Breast epithelium (tissue), 4 donors: ENCODE measurements at regions not wholly inside any gene's neighbourhood (a gene's known extent, or its start where the extent isn't known, plus 50 kb on each side); places are given as distances from the start of the nearest gene placed in this dataset.

Experiments
- DNase-seq, 2 donors: peaks; one replicate each; pipeline ENCODE4 v3.0.0-alpha.2; 2019; ENCODE audit warnings: low spot score in 2 of 2
- H3K27ac ChIP-seq, 2 donors: fragments of 200-600 bp; sonication (generic) in 1 of 2; one replicate each; pipeline ENCODE4 v1.5.1; 2016 to 2019; ENCODE audit warnings: mild to moderate bottlenecking in 1 of 2
- H3K27me3 ChIP-seq, 2 donors: fragments of 200-600 bp; sonication (generic) in 1 of 2; one replicate each; pipeline versions ENCODE4 v1.5.1 to v1.6.0; 2017 to 2019; ENCODE audit warnings: control low read depth in 1 of 2, mild to moderate bottlenecking in 1 of 2
- H3K36me3 ChIP-seq: fragments of 200-600 bp; one replicate; pipeline ENCODE4 v1.5.1; 2019
- H3K4me1 ChIP-seq, 2 donors: fragments of 200-600 bp; sonication (generic); one replicate each; pipeline ENCODE4 v1.5.1; 2016 to 2019; ENCODE audit warnings: control low read depth in 1 of 2
- H3K4me3 ChIP-seq, 3 donors: fragments of 200-600 bp; sonication (generic); 1 replicate in 2 of 3; 2 replicates in 1 of 3; pipeline ENCODE4 v1.5.1; 2016 to 2019; ENCODE audit warnings: mild to moderate bottlenecking in 3 of 3, moderate library complexity in 2 of 3
- H3K9me3 ChIP-seq, 2 donors: fragments of 200-600 bp; sonication (generic) in 1 of 2; one replicate each; pipeline ENCODE4 v1.5.1; 2016 to 2019; ENCODE audit warnings: control low read depth in 1 of 2
- POLR2A ChIP-seq: fragments of 450-650 bp; IDR thresholded peaks from one replicate; pipeline ENCODE4 v1.6.1; 2016; ENCODE audit warnings: antibody characterized with exemption, mild to moderate bottlenecking, moderate library complexity
- POLR2AphosphoS5 ChIP-seq, 3 donors: sonication (generic); formaldehyde crosslinking; IDR thresholded peaks; one replicate each; pipeline ENCODE4 v1.6.1; 2017; ENCODE audit warnings: antibody characterized with exemption in 3 of 3
- intact Hi-C: fragments of 100-400 bp; cut with DNase I; formaldehyde crosslinking; loops from one replicate; pipeline ENCODE4 v1.15.1; 2023; ENCODE audit warnings: low total_unique reads
- TF ChIP-seq, protein P1 (sequence below), 3 donors: fragments of 450-650 bp; IDR thresholded peaks; one replicate each; pipeline ENCODE4 v1.5.1; 2016 to 2017; ENCODE audit warnings: antibody characterized with exemption in 3 of 3, mild to moderate bottlenecking in 3 of 3, moderate library complexity in 3 of 3

DNA sequence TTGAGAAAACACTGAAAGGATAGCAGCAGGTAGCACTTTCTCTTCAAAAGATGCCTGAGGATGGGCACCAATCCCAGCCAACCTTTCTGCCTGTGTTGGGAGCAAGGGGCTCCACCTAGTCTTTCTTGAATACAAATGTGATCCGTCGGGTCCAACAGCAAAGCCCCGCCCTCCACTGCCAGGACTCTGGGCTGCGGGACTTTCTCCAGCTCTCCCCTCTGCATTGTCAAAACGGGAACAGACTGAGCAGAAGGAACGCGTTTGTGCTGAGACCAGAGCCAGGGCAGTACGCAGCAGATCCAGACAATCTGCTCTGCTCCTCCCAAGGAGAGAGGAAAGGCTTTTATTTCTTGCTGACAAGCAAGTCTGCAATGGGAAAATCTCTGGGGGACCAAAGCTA, 139.7 kb downstream of the SEC61B start:
- Histone ChIP-seq H3K4me1 (no peaks in the 10 kb centered on the region), H3K9me3 (no peaks in the 10 kb centered on the region), H3K36me3 (no peaks in the 10 kb centered on the region), H3K27me3 (peaks cover 0 to 9% of the 10 kb centered on the region in 2 donors), H3K4me3 (peak overlapping the region in 1 of 3 donors; percentile 15), H3K27ac (no peak overlapping the region)
- TF ChIP-seq, protein P1, sequence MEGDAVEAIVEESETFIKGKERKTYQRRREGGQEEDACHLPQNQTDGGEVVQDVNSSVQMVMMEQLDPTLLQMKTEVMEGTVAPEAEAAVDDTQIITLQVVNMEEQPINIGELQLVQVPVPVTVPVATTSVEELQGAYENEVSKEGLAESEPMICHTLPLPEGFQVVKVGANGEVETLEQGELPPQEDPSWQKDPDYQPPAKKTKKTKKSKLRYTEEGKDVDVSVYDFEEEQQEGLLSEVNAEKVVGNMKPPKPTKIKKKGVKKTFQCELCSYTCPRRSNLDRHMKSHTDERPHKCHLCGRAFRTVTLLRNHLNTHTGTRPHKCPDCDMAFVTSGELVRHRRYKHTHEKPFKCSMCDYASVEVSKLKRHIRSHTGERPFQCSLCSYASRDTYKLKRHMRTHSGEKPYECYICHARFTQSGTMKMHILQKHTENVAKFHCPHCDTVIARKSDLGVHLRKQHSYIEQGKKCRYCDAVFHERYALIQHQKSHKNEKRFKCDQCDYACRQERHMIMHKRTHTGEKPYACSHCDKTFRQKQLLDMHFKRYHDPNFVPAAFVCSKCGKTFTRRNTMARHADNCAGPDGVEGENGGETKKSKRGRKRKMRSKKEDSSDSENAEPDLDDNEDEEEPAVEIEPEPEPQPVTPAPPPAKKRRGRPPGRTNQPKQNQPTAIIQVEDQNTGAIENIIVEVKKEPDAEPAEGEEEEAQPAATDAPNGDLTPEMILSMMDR (IDR thresholded peaks at IDR 0.05), result no peak
- TF ChIP-seq POLR2A (no peak), POLR2AphosphoS5 (IDR thresholded peaks at IDR 0.05) (no peak)
- intact Hi-C loops, result no loop called here
- DNase-seq, result no peak

DNA sequence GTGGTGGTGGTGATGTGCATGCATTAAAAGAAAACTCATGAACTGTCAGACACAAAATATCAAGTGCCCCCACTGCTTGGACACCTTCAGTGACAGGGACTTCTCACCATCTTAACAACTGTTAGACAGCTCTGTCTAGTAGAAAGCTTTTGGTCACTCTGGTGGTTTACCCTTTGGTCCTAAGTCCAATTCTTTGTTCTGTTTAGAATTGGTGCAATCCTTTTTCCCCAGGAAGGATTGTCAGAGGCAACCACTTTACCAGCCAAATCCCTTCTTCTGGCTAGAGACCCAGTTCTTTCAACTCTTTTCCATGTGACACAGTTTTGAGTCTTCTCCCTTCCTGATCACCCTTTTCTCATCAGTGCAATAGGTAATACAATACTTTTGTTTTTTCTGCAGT, 140.2 kb downstream of the SEC61B start:
- DNase-seq, result no peak
- peaks cover 0 to 9% of the 10 kb centered on the region in 2 donors for H3K27me3 ChIP-seq
- H3K36me3 ChIP-seq, result no peaks in the 10 kb centered on the region
- intact Hi-C loops, result no loop called here
- no peak for TF ChIP-seq POLR2A
- TF ChIP-seq, protein P1 (IDR thresholded peaks at IDR 0.05), result no peak
- H3K27ac ChIP-seq, result no peak overlapping the region
- no peaks in the 10 kb centered on the region for H3K9me3 ChIP-seq
- H3K4me3 ChIP-seq, result no peak overlapping the region
- no peaks in the 10 kb centered on the region for H3K4me1 ChIP-seq

DNA sequence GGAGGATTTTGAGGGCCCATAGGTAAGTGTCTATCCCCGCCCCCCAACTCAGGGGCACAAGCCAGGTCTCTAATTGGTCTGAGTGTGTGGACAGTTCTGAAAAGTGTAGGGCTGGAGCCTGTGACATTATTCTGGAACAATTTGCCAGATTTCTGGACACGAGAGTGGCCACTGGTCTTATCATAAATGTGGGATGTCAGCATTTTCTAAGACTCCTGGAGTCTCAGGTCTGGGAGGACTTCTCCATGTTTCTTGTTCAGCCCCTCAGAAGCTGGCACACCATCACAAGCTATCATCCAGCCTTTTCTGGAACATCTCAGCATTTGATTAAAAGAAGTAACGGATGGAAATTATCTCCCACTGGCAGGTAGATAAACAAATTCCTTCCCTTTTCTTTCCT, 141.4 kb downstream of the SEC61B start:
- Histone ChIP-seq H3K36me3 (no peaks in the 10 kb centered on the region), H3K4me3 (no peak overlapping the region), H3K9me3 (no peaks in the 10 kb centered on the region), H3K4me1 (no peaks in the 10 kb centered on the region), H3K27me3 (peaks cover 0 to 9% of the 10 kb centered on the region in 2 donors), H3K27ac (no peak overlapping the region)
- intact Hi-C loops, result no loop called here
- no peak for DNase-seq
- TF ChIP-seq, protein P1 (IDR thresholded peaks at IDR 0.05), result no peak
- TF ChIP-seq POLR2AphosphoS5 (IDR thresholded peaks at IDR 0.05), result no peak
- TF ChIP-seq POLR2A, result no peak

DNA sequence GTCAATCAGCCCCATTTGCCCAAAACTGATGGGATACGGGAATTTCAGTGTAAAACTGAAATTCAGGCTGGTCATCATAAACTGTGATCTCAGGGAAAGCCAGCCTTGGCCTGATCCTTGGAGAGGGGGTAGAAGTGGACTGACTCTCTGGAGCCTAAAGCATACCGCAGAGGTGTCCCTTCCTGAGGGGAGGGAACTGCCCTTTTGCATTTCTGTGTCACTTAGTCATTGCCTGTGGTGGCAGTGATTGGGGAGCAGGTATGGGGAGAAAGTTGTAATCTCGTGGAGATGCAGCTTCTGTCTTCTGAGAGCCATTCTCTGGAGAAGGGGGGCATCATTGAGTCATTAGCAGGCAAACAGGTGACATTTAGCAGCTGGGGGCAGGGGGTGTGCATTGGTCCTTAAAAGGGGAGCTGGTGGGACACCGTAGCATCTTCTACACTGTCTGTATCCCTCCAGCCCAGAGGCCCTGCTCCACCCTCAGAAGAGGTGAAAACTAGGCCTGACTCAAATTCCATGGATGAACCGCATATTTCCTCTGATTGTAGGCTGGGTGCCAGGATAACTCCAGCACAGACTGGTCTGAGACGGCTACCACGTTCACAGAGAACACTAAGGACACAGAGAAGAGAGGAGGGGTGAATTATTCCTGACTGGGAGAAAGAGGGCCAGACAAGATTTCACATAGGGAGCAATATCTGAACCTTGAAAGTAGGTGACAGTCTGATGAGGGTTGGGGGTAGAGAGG, 143.3 kb downstream of the SEC61B start:
- Histone ChIP-seq H3K27me3 (peaks cover 0 to under 1% of the 10 kb centered on the region in 2 donors), H3K27ac (no peak overlapping the region), H3K36me3 (no peaks in the 10 kb centered on the region), H3K4me3 (no peak overlapping the region), H3K9me3 (no peaks in the 10 kb centered on the region), H3K4me1 (no peaks in the 10 kb centered on the region)
- intact Hi-C loops, result no loop called here
- TF ChIP-seq POLR2AphosphoS5 (IDR thresholded peaks at IDR 0.05) (no peak), POLR2A (no peak)
- TF ChIP-seq, protein P1 (IDR thresholded peaks at IDR 0.05), result no peak
- no peak for DNase-seq

DNA sequence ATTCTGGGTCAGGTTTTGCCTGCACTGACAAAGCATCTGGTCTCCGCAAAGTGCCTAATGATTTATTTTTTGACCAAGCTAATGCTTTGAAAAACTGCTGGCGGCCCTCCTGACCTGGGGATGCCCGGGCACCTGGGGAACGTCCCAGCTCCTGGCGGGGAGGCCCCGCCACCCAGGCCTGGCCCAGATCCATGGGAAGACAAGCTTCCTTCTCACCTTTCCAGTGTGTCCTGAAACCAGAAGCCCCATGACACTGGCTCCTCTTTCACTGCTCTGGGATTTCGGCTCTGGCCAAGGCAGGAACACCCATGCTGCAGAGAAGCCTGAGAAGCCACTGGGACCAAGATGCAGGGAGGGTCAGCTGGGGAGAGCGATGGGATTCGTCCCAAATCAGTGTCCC, 144.1 kb downstream of the SEC61B start:
- intact Hi-C loops, result no loop called here
- Histone ChIP-seq H3K27me3 (no peaks in the 10 kb centered on the region), H3K4me1 (no peaks in the 10 kb centered on the region), H3K27ac (no peak overlapping the region), H3K36me3 (no peaks in the 10 kb centered on the region), H3K4me3 (no peak overlapping the region), H3K9me3 (no peaks in the 10 kb centered on the region)
- DNase-seq, result no peak
- TF ChIP-seq, protein P1 (IDR thresholded peaks at IDR 0.05), result no peak
- TF ChIP-seq POLR2AphosphoS5 (IDR thresholded peaks at IDR 0.05) (no peak), POLR2A (no peak)
